GM21423 (cell line): ENCODE measurements at regions not wholly inside any gene's neighbourhood (a gene's known extent, or its start where the extent isn't known, plus 50 kb on each side); places are given as distances from the start of the nearest gene placed in this dataset.
"Not testable (repeated sequence)": the region's sequence is repeated elsewhere in the genome, so short reads cannot be mapped to it uniquely, and the experiment has no call there.

Experiments used
- ATAC-seq: cut with Tn5 transposase; IDR thresholded peaks from one replicate; pipeline ENCODE4 v1.9.1; 2021; ENCODE audit warnings: mild to moderate bottlenecking, moderate library complexity; ENCODE audit not compliant: unreplicated experiment

- no peak for ATAC-seq
Observed at GRCh38 chr1:38523568-38523939, 336.0 kb downstream of the RRAGC start.

GRCh38 chr1:38522915-38523567, 336.5 kb downstream of the RRAGC start:
- ATAC-seq: no peak

- ATAC-seq: no peak
Observed at GRCh38 chr1:38516560-38516959, 343.0 kb downstream of the RRAGC start.

GRCh38 chr1:38512789-38513188, 346.8 kb downstream of the RRAGC start:
- no peak for ATAC-seq

GRCh38 chr1:38512024-38512767, 347.4 kb downstream of the RRAGC start:
- no peak for ATAC-seq

- ATAC-seq: no peak
Observed at GRCh38 chr1:38508232-38508631, 351.3 kb downstream of the RRAGC start.

- ATAC-seq: no peak
Observed at GRCh38 chr1:38507563-38507962, 352.0 kb downstream of the RRAGC start.

GRCh38 chr1:38505944-38506343, 353.6 kb downstream of the RRAGC start:
- ATAC-seq: no peak

- no peak for ATAC-seq
Observed at GRCh38 chr1:38502758-38503157, 356.8 kb downstream of the RRAGC start.

- no peak for ATAC-seq
Observed at GRCh38 chr1:38500891-38501290, 358.7 kb downstream of the RRAGC start.

GRCh38 chr1:38500352-38500751, 359.2 kb downstream of the RRAGC start:
- ATAC-seq: no peak

- ATAC-seq: no peak
Observed at GRCh38 chr1:38498686-38499085, 360.9 kb downstream of the RRAGC start.

- no peak for ATAC-seq
Observed at GRCh38 chr1:38497921-38498656, 361.5 kb downstream of the RRAGC start.

GRCh38 chr1:38493306-38493705, 366.3 kb downstream of the RRAGC start:
- not testable (repeated sequence) for ATAC-seq

GRCh38 chr1:38489844-38490270, 369.7 kb downstream of the RRAGC start:
- no peak for ATAC-seq

- ATAC-seq: no peak
Observed at GRCh38 chr1:38488162-38488898, 371.2 kb downstream of the RRAGC start.

GRCh38 chr1:38487396-38487795, 372.2 kb downstream of the RRAGC start:
- ATAC-seq: no peak

GRCh38 chr1:38486085-38486484, 373.5 kb downstream of the RRAGC start:
- no peak for ATAC-seq

- ATAC-seq: no peak
Observed at GRCh38 chr1:38481871-38482826, 377.4 kb downstream of the RRAGC start.

GRCh38 chr1:38479662-38480061, 379.9 kb downstream of the RRAGC start:
- ATAC-seq: not testable (repeated sequence)
